DND-41 (cell line): ENCODE measurements at regions not wholly inside any gene's neighbourhood (a gene's known extent, or its start where the extent isn't known, plus 50 kb on each side); places are given as distances from the start of the nearest gene placed in this dataset.

Experiments used
- ATAC-seq: fragments of 200-7000 bp; cut with Tn5 transposase; 3 replicates; pipeline ENCODE4 v1.9.1; 2021; ENCODE audit warnings: low read depth; ENCODE audit not compliant: insufficient read depth
- DNase-seq: peaks from one replicate; pipeline ENCODE4 v3.0.0-alpha.2; 2020
- H2AFZ ChIP-seq: 2 replicates; pipeline ENCODE4 v1.6.0; 2012; ENCODE audit warnings: low read depth, low read length
- H3K27ac ChIP-seq: 2 replicates; pipeline ENCODE4 v1.5.1; 2012; ENCODE audit warnings: low read length, inconsistent platforms
- H3K27me3 ChIP-seq: fragments of 200-600 bp; sonication (generic); 2 replicates; pipeline ENCODE4 v1.6.0; 2012; ENCODE audit warnings: low read length, mild to moderate bottlenecking, inconsistent platforms; ENCODE audit not compliant: insufficient read depth, poor library complexity
- H3K36me3 ChIP-seq: 2 replicates; pipeline ENCODE4 v1.5.1; 2012; ENCODE audit warnings: low read length, inconsistent platforms; ENCODE audit not compliant: insufficient read depth
- H3K4me1 ChIP-seq: 2 replicates; pipeline ENCODE4 v1.5.1; 2012; ENCODE audit warnings: mild to moderate bottlenecking, low read length; ENCODE audit not compliant: insufficient read depth
- H3K4me2 ChIP-seq: 2 replicates; pipeline ENCODE4 v1.6.0; 2012; ENCODE audit warnings: mild to moderate bottlenecking, moderate library complexity, low read length, inconsistent platforms; ENCODE audit not compliant: insufficient read depth
- H3K4me3 ChIP-seq, 2 experiments: fragments of 200-600 bp in 1 of 2; shearing (Covaris generic) in 1 of 2; 2 replicates each; pipeline ENCODE4 v1.5.1; 2012 to 2016; ENCODE audit warnings: inconsistent platforms in 2 of 2, low read length in 2 of 2, mild to moderate bottlenecking in 2 of 2, low read depth in 1 of 2, moderate library complexity in 1 of 2
- H3K79me2 ChIP-seq: 2 replicates; pipeline ENCODE4 v1.6.0; 2012; ENCODE audit warnings: low read length, inconsistent platforms; ENCODE audit not compliant: insufficient read depth
- H3K9ac ChIP-seq: 2 replicates; pipeline ENCODE4 v1.6.0; 2012; ENCODE audit warnings: low read depth, mild to moderate bottlenecking, inconsistent platforms, low read length, moderate library complexity
- H3K9me3 ChIP-seq: 2 replicates; pipeline ENCODE4 v1.5.1; 2012; ENCODE audit warnings: low read length, moderate library complexity, mild to moderate bottlenecking, inconsistent platforms; ENCODE audit not compliant: insufficient read depth, severe bottlenecking
- H4K20me1 ChIP-seq: 2 replicates; pipeline ENCODE4 v1.6.0; 2012; ENCODE audit warnings: low read length; ENCODE audit not compliant: insufficient read depth
- EZH2 ChIP-seq: IDR thresholded peaks from 3 replicates; pipeline ENCODE4 v1.6.1; 2012; ENCODE audit warnings: borderline replicate concordance, low read depth, mild to moderate bottlenecking, moderate library complexity, low read length, inconsistent platforms; ENCODE audit not compliant: severe bottlenecking
- TF ChIP-seq, protein P1 (sequence below): IDR thresholded peaks from 2 replicates; pipeline ENCODE4 v1.5.1; 2012; ENCODE audit warnings: borderline replicate concordance, low read length, moderate library complexity, mild to moderate bottlenecking; ENCODE audit not compliant: poor library complexity, severe bottlenecking; ENCODE audit errors: extremely low read depth

GRCh38 chr9:26745111-26745510 lies 147.5 kb downstream of the CAAP1 start:
- DNase-seq (no peak), ATAC-seq (no peak)
- Histone ChIP-seq H3K9ac (no peak overlapping the region), H3K4me2 (no peak overlapping the region), H3K36me3 (no peaks in the 10 kb centered on the region), H3K4me3 (no peak overlapping the region), H3K27me3 (no peaks in the 10 kb centered on the region), H3K4me1 (no peaks in the 10 kb centered on the region), H4K20me1 (no peaks in the 10 kb centered on the region), H3K9me3 (no peaks in the 10 kb centered on the region), H2AFZ (no peak overlapping the region), H3K79me2 (no peaks in the 10 kb centered on the region), H3K27ac (no peak overlapping the region)
- no peak for TF ChIP-seq EZH2
- TF ChIP-seq, protein P1, sequence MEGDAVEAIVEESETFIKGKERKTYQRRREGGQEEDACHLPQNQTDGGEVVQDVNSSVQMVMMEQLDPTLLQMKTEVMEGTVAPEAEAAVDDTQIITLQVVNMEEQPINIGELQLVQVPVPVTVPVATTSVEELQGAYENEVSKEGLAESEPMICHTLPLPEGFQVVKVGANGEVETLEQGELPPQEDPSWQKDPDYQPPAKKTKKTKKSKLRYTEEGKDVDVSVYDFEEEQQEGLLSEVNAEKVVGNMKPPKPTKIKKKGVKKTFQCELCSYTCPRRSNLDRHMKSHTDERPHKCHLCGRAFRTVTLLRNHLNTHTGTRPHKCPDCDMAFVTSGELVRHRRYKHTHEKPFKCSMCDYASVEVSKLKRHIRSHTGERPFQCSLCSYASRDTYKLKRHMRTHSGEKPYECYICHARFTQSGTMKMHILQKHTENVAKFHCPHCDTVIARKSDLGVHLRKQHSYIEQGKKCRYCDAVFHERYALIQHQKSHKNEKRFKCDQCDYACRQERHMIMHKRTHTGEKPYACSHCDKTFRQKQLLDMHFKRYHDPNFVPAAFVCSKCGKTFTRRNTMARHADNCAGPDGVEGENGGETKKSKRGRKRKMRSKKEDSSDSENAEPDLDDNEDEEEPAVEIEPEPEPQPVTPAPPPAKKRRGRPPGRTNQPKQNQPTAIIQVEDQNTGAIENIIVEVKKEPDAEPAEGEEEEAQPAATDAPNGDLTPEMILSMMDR, result no peak

- Histone ChIP-seq H3K4me1 (no peaks in the 10 kb centered on the region), H3K27me3 (no peaks in the 10 kb centered on the region), H3K79me2 (no peaks in the 10 kb centered on the region), H3K4me2 (no peak overlapping the region), H4K20me1 (no peaks in the 10 kb centered on the region), H3K4me3 (no peak overlapping the region), H3K9me3 (no peaks in the 10 kb centered on the region), H3K36me3 (no peaks in the 10 kb centered on the region), H2AFZ (no peak overlapping the region), H3K9ac (no peak overlapping the region), H3K27ac (no peak overlapping the region)
- TF ChIP-seq, protein P1, result peak; percentile 72
- TF ChIP-seq EZH2, result no peak
- no peak for ATAC-seq
- DNase-seq, result no peak
Measured at GRCh38 chr9:26744191-26744965, 148.2 kb downstream of the CAAP1 start.

- Histone ChIP-seq H3K4me1 (no peaks in the 10 kb centered on the region), H3K4me3 (no peak overlapping the region), H3K9me3 (no peaks in the 10 kb centered on the region), H3K79me2 (no peaks in the 10 kb centered on the region), H4K20me1 (no peaks in the 10 kb centered on the region), H3K36me3 (no peaks in the 10 kb centered on the region), H3K4me2 (no peak overlapping the region), H3K9ac (no peak overlapping the region), H2AFZ (no peak overlapping the region), H3K27ac (no peak overlapping the region), H3K27me3 (no peaks in the 10 kb centered on the region)
- ATAC-seq (no peak), DNase-seq (no peak)
- no peak for TF ChIP-seq EZH2
- TF ChIP-seq, protein P1, result no peak
Measured at GRCh38 chr9:26742828-26743476, 149.7 kb downstream of the CAAP1 start.
